ENCODE measurements at regions not wholly inside any gene's neighbourhood (a gene's known extent, or its start where the extent isn't known, plus 50 kb on each side); places are given as distances from the start of the nearest gene placed in this dataset.
"Not testable (repeated sequence)": the region's sequence is repeated elsewhere in the genome, so short reads cannot be mapped to it uniquely, and the experiment has no call there.

GRCh38 chr4:187685247-187685646, 310.3 kb upstream of the ZFP42 start:
- Histone ChIP-seq H3K4me1 (no peaks in the 10 kb centered on the region), H3K27ac (no peak overlapping the region), H3K4me3 (no peak overlapping the region), H3K36me3 (no peaks in the 10 kb centered on the region), H3K27me3 (no peaks in the 10 kb centered on the region), H3K9me3 (no peaks in the 10 kb centered on the region)
- TF ChIP-seq, protein P1, sequence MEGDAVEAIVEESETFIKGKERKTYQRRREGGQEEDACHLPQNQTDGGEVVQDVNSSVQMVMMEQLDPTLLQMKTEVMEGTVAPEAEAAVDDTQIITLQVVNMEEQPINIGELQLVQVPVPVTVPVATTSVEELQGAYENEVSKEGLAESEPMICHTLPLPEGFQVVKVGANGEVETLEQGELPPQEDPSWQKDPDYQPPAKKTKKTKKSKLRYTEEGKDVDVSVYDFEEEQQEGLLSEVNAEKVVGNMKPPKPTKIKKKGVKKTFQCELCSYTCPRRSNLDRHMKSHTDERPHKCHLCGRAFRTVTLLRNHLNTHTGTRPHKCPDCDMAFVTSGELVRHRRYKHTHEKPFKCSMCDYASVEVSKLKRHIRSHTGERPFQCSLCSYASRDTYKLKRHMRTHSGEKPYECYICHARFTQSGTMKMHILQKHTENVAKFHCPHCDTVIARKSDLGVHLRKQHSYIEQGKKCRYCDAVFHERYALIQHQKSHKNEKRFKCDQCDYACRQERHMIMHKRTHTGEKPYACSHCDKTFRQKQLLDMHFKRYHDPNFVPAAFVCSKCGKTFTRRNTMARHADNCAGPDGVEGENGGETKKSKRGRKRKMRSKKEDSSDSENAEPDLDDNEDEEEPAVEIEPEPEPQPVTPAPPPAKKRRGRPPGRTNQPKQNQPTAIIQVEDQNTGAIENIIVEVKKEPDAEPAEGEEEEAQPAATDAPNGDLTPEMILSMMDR (IDR thresholded peaks at IDR 0.05) = no peak
- TF ChIP-seq POLR2A (IDR thresholded peaks at IDR 0.05) (no peak), POLR2AphosphoS5 (IDR thresholded peaks at IDR 0.05) (no peak), EP300 (IDR thresholded peaks at IDR 0.05) (no peak)
- 89% methylated on average over 5 of the region's 6 CpGs for WGBS, 2 donors (ENCODE audit: low coverage in 1 of 2)
- ATAC-seq = no peak

GRCh38 chr4:187687697-187688096, 307.9 kb upstream of the ZFP42 start:
- Histone ChIP-seq H3K9me3 (no peaks in the 10 kb centered on the region), H3K36me3 (no peaks in the 10 kb centered on the region), H3K27me3 (no peaks in the 10 kb centered on the region), H3K27ac (no peak overlapping the region), H3K4me1 (no peaks in the 10 kb centered on the region), H3K4me3 (no peak overlapping the region)
- TF ChIP-seq POLR2A (IDR thresholded peaks at IDR 0.05) (no peak), EP300 (IDR thresholded peaks at IDR 0.05) (no peak), POLR2AphosphoS5 (IDR thresholded peaks at IDR 0.05) (no peak)
- TF ChIP-seq, protein P1 (IDR thresholded peaks at IDR 0.05) = no peak
- WGBS, 2 donors (ENCODE audit: low coverage in 1 of 2) = 51 to 71% methylated on average over 4 of the region's 4 CpGs
- no peak for ATAC-seq

GRCh38 chr4:187692626-187693025, 302.9 kb upstream of the ZFP42 start:
- Histone ChIP-seq H3K9me3 (no peaks in the 10 kb centered on the region), H3K27ac (no peak overlapping the region), H3K27me3 (no peaks in the 10 kb centered on the region), H3K36me3 (no peaks in the 10 kb centered on the region), H3K4me1 (no peaks in the 10 kb centered on the region), H3K4me3 (no peak overlapping the region)
- 56 to 76% methylated on average over 4 to 5 of the region's 6 CpGs for WGBS, 2 donors (ENCODE audit: low coverage in 1 of 2)
- no peak for ATAC-seq
- TF ChIP-seq EP300 (IDR thresholded peaks at IDR 0.05) (no peak), POLR2AphosphoS5 (IDR thresholded peaks at IDR 0.05) (no peak), POLR2A (IDR thresholded peaks at IDR 0.05) (no peak)
- TF ChIP-seq, protein P1 (IDR thresholded peaks at IDR 0.05) = no peak

- not testable (repeated sequence) for H3K27ac ChIP-seq, ATAC-seq, H3K4me3 ChIP-seq, H3K4me1 ChIP-seq, H3K9me3 ChIP-seq, H3K36me3 ChIP-seq, H3K27me3 ChIP-seq
- WGBS, 2 donors (ENCODE audit: low coverage in 1 of 2) = 96 to 100% methylated on average over 1 to 3 of the region's 3 CpGs
These were observed 300.0 kb upstream of the ZFP42 start for GRCh38 chr4:187695531-187695930.

- 79% methylated on average over 3 of the region's 3 CpGs; no CpG with 5 or more reads in 1 of the 2 donors for WGBS, 2 donors (ENCODE audit: low coverage in 1 of 2)
- Histone ChIP-seq H3K27me3 (no peaks in the 10 kb centered on the region), H3K4me3 (no peak overlapping the region), H3K9me3 (peaks cover 0 to 30% (median 0%) of the 10 kb centered on the region in 3 donors), H3K36me3 (no peaks in the 10 kb centered on the region), H3K27ac (no peak overlapping the region), H3K4me1 (no peaks in the 10 kb centered on the region)
- ATAC-seq = no peak
- TF ChIP-seq EP300 (IDR thresholded peaks at IDR 0.05) (no peak), POLR2AphosphoS5 (IDR thresholded peaks at IDR 0.05) (no peak)
These were observed 284.0 kb upstream of the ZFP42 start for GRCh38 chr4:187711586-187711985.

DNA sequence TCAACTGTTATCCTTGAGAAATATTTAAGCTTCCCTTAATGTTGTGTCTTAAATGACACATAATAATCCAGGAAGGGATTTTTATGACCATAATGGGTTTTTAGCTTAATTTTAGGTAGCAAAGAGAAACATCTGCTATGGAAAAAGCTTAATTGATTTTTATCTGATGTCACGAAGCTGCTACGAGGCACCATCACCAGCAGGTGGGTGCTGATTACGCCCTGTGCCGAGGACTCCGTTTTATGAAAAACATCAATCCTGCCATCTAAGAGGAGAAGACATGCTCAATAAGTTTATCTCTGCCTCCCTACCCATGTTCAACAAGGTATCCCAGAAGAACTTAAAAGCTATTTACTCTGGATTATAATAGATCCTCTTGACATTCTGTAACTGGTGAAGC, 280.6 kb upstream of the ZFP42 start:
- no peak for ATAC-seq
- Histone ChIP-seq H3K4me3 (no peak overlapping the region), H3K27me3 (no peaks in the 10 kb centered on the region), H3K36me3 (no peaks in the 10 kb centered on the region), H3K27ac (no peak overlapping the region), H3K9me3 (no peaks in the 10 kb centered on the region), H3K4me1 (no peaks in the 10 kb centered on the region)
- TF ChIP-seq EP300 (IDR thresholded peaks at IDR 0.05) (no peak), POLR2AphosphoS5 (IDR thresholded peaks at IDR 0.05) (no peak), POLR2A (IDR thresholded peaks at IDR 0.05) (no peak)
- TF ChIP-seq, protein P1 (IDR thresholded peaks at IDR 0.05) = no peak
- 91% methylated on average over 5 of the region's 5 CpGs for WGBS, 2 donors (ENCODE audit: low coverage in 1 of 2)

Measured in gastroesophageal sphincter (tissue), 4 donors.